ENCODE measurements at regions not wholly inside any gene's neighbourhood (a gene's known extent, or its start where the extent isn't known, plus 50 kb on each side); places are given as distances from the start of the nearest gene placed in this dataset.

DNA sequence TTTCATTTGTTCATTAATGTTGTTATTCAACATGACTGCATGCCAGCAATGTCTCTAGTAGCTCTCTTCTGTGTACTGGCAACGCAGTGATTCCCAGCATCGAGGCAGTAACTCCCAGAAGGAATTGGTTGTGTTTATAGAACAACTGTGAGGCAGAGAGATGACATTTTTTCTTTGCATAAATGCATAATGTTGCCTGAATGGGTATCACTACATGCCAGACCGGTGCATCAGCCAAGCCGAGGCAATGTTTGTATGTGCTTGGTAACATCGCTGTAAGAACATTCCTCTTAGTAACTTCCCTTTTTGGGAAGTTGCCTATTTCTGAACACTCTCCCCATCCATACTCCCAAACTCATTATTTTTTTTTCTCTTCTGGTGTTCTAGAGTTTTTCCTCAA lies 182.9 kb downstream of the HTR7 start:
- no peak for DNase-seq (ENCODE audit: low read depth in 2 of 2)

DNA sequence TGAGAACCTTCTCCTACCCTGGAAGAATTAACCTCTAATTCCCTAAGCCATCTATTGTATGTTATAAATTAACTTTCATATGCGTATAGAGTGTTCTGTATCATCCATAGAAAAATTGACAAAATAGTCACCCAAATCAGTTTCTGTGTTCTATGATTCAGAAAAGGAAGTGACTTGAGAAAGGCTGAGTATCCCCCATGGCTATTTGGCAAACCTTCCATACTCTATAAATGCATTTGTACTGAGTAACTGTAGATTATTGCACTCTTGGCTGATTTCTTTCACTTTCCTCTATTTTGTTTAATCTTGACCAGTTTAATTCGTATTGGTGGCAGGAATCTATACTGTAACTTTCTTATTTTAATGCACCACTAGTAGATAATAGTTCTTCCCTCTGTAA lies 182.2 kb downstream of the HTR7 start:
- no peak for DNase-seq (ENCODE audit: low read depth in 2 of 2)
